IMR-90 (cell line): ENCODE measurements at regions not wholly inside any gene's neighbourhood (a gene's known extent, or its start where the extent isn't known, plus 50 kb on each side); places are given as distances from the start of the nearest gene placed in this dataset.
A peak's percentile ranks its signal among the peaks of the same experiment; 100 is the strongest.

Source experiments
- ATAC-seq: fragments of 200-7000 bp; cut with Tn5 transposase; 2 replicates; pipeline ENCODE4 v1.9.1; 2020; ENCODE audit warnings: low read depth, mild to moderate bottlenecking, moderate library complexity
- BruUV-seq: library from RNA; stranded (reverse); fragments of 400-500 nt; replicated peaks from 2 replicates; lab custom pipeline; 2021; lab: Mats Ljungman, UMichigan
- CTCF ChIA-PET: fragments of 300-600 bp; formaldehyde crosslinking; extraction: SDS; loops from one replicate; lab custom pipeline; 2021; ENCODE audit warnings: antibody characterized with exemption; lab: Yijun Ruan, JAX
- POLR2A ChIA-PET: fragments of 300-600 bp; sonication (Branson Sonifier 250); formaldehyde crosslinking; loops from one replicate; lab custom pipeline; 2022; ENCODE audit warnings: antibody characterized with exemption; ENCODE audit not compliant: unreplicated experiment; lab: Charles Lee
- DNase-seq: peaks from one replicate; pipeline ENCODE4 v3.0.0; 2013
- H2AFZ ChIP-seq: replicated peaks from 2 replicates; pipeline ENCODE3; 2013; ENCODE audit warnings: low read length, mild to moderate bottlenecking; ENCODE audit not compliant: poor library complexity
- H2AK5ac ChIP-seq: 2 replicates; pipeline ENCODE4 v1.6.1; 2013; ENCODE audit warnings: low read depth, low read length, inconsistent platforms
- H2AK9ac ChIP-seq: replicated peaks from 2 replicates; pipeline ENCODE3; 2013; ENCODE audit warnings: mild to moderate bottlenecking, low read depth, low read length, moderate library complexity; ENCODE audit not compliant: poor library complexity
- H2BK120ac ChIP-seq: 2 replicates; pipeline ENCODE4 v1.6.1; 2013; ENCODE audit warnings: low read depth, low read length, inconsistent platforms
- H2BK15ac ChIP-seq: 3 replicates; pipeline ENCODE4 v1.6.1; 2013; ENCODE audit warnings: low read depth, low read length, inconsistent platforms
- H2BK20ac ChIP-seq: 2 replicates; pipeline ENCODE4 v1.6.1; 2013; ENCODE audit warnings: low read depth, mild to moderate bottlenecking, inconsistent platforms, low read length, moderate library complexity
- H2BK5ac ChIP-seq: 2 replicates; pipeline ENCODE4 v1.6.1; 2013; ENCODE audit warnings: mild to moderate bottlenecking, low read depth, low read length, inconsistent platforms; ENCODE audit not compliant: poor library complexity, severe bottlenecking
- H3K14ac ChIP-seq: replicated peaks from 2 replicates; pipeline ENCODE4 v1.6.1; 2013; ENCODE audit warnings: low read depth, low read length, inconsistent platforms
- H3K18ac ChIP-seq: 2 replicates; pipeline ENCODE4 v1.6.1; 2013; ENCODE audit warnings: low read depth, low read length, control low read depth
- H3K23ac ChIP-seq: 2 replicates; pipeline ENCODE4 v1.6.1; 2013; ENCODE audit warnings: low read depth, low read length, inconsistent platforms
- H3K27ac ChIP-seq: 2 replicates; pipeline ENCODE4 v1.5.1; 2013; ENCODE audit warnings: mild to moderate bottlenecking, control low read depth, low read length; ENCODE audit not compliant: insufficient read depth
- H3K27me3 ChIP-seq: 2 replicates; pipeline ENCODE4 v1.6.1; 2013; ENCODE audit warnings: low read length; ENCODE audit not compliant: control insufficient read depth, insufficient read depth
- H3K36me3 ChIP-seq: 2 replicates; pipeline ENCODE4 v1.6.1; 2013; ENCODE audit warnings: low read length, mixed read lengths; ENCODE audit not compliant: control insufficient read depth, insufficient read depth
- H3K4ac ChIP-seq: 2 replicates; pipeline ENCODE4 v1.6.1; 2013; ENCODE audit warnings: low read depth, low read length, inconsistent platforms
- H3K4me1 ChIP-seq: 2 replicates; pipeline ENCODE4 v1.6.1; 2013; ENCODE audit warnings: low read length, mixed read lengths; ENCODE audit not compliant: control insufficient read depth, insufficient read depth
- H3K4me2 ChIP-seq: 2 replicates; pipeline ENCODE4 v1.6.1; 2013; ENCODE audit warnings: low read depth, mild to moderate bottlenecking, control low read depth, low read length, moderate library complexity
- H3K4me3 ChIP-seq: 2 replicates; pipeline ENCODE4 v1.5.1; 2013; ENCODE audit warnings: low read depth, mild to moderate bottlenecking, control low read depth, low read length, moderate library complexity; ENCODE audit not compliant: insufficient read depth
- H3K56ac ChIP-seq: 2 replicates; pipeline ENCODE4 v1.6.1; 2013; ENCODE audit warnings: low read length, inconsistent platforms; ENCODE audit not compliant: insufficient read depth; ENCODE audit errors: extremely low read depth
- H3K79me1 ChIP-seq, 2 experiments: 2 replicates each; pipeline ENCODE4 v1.6.1; 2013; ENCODE audit warnings: low read length in 2 of 2, inconsistent platforms in 1 of 2, low read depth in 1 of 2
- H3K9ac ChIP-seq: 2 replicates; pipeline ENCODE4 v1.6.1; 2013; ENCODE audit warnings: low read depth, low read length, control low read depth
- H3K9me1 ChIP-seq: 2 replicates; pipeline ENCODE4 v1.6.1; 2013; ENCODE audit warnings: low read length, inconsistent platforms; ENCODE audit not compliant: insufficient read depth
- H3K9me3 ChIP-seq: 2 replicates; pipeline ENCODE4 v1.6.1; 2013; ENCODE audit warnings: low read length; ENCODE audit not compliant: control insufficient read depth, insufficient read depth
- H4K20me1 ChIP-seq: 2 replicates; pipeline ENCODE4 v1.6.1; 2013; ENCODE audit warnings: low read length, inconsistent platforms; ENCODE audit not compliant: insufficient read depth
- H4K5ac ChIP-seq: 2 replicates; pipeline ENCODE4 v1.6.1; 2013; ENCODE audit warnings: mild to moderate bottlenecking, low read depth, low read length, control low read depth
- H4K8ac ChIP-seq, 2 experiments: 2 replicates each; pipeline ENCODE4 v1.6.1; 2013; ENCODE audit warnings: low read depth in 2 of 2, low read length in 2 of 2, control low read depth in 1 of 2, inconsistent platforms in 1 of 2
- H4K91ac ChIP-seq: 2 replicates; pipeline ENCODE4 v1.6.1; 2013; ENCODE audit warnings: low read depth, low read length, inconsistent platforms; ENCODE audit not compliant: insufficient read depth
- BHLHE40 ChIP-seq: fragments of 150-350 bp; IDR thresholded peaks from 2 replicates; pipeline ENCODE4 v1.6.1; 2016; ENCODE audit warnings: mild to moderate bottlenecking, low read depth, low read length
- CEBPB ChIP-seq: IDR thresholded peaks from 2 replicates; pipeline ENCODE4 v1.6.1; 2012; ENCODE audit warnings: low read depth, low read length, improper control_type of control experiment
- CHD1 ChIP-seq: IDR thresholded peaks from 2 replicates; pipeline ENCODE4 v1.6.1; 2012; ENCODE audit warnings: low read depth, low read length, improper control_type of control experiment
- FOS ChIP-seq: fragments of 150-350 bp; IDR thresholded peaks from 2 replicates; pipeline ENCODE4 v1.6.1; 2016; ENCODE audit warnings: low read depth, low read length
- MAFK ChIP-seq: IDR thresholded peaks from 2 replicates; pipeline ENCODE4 v1.6.1; 2012; ENCODE audit warnings: low read depth, low read length, improper control_type of control experiment
- NFE2L2 ChIP-seq: fragments of 150-350 bp; IDR thresholded peaks from 2 replicates; pipeline ENCODE4 v1.6.1; 2016; ENCODE audit warnings: low read depth, mild to moderate bottlenecking, low read length
- POLR2A ChIP-seq: IDR thresholded peaks from 2 replicates; pipeline ENCODE4 v1.6.1; 2012; ENCODE audit warnings: mild to moderate bottlenecking, low read depth, low read length
- RAD21 ChIP-seq: IDR thresholded peaks from 2 replicates; pipeline ENCODE4 v1.6.1; 2012; ENCODE audit warnings: low read length, improper control_type of control experiment
- RCOR1 ChIP-seq: IDR thresholded peaks from 2 replicates; pipeline ENCODE4 v1.6.1; 2012; ENCODE audit warnings: mild to moderate bottlenecking, low read length, improper control_type of control experiment; ENCODE audit not compliant: insufficient replicate concordance
- RFX5 ChIP-seq: IDR thresholded peaks from 2 replicates; pipeline ENCODE4 v1.8.0; 2012; ENCODE audit warnings: low read depth, mild to moderate bottlenecking, low read length, moderate library complexity
- SMC3 ChIP-seq: fragments of 150-350 bp; IDR thresholded peaks from 2 replicates; pipeline ENCODE4 v1.6.1; 2016; ENCODE audit warnings: low read depth, mild to moderate bottlenecking, antibody characterized with exemption, low read length, moderate library complexity
- WGBS, 2 experiments: methylation state at CpG; one replicate each; pipeline versions ENCODE4 v1.1.5 to v1.1.7; 2013; ENCODE audit warnings: missing lambda C conversion rate in 2 of 2; ENCODE audit not compliant: insufficient read length in 1 of 2; ENCODE audit errors: extremely low coverage in 2 of 2; 5-methylcytosine and 5-hydroxymethylcytosine counted together
- dilution Hi-C: fragments of 300-500 bp; cut with HindIII; formaldehyde crosslinking; loops from one replicate; pipeline ENCODE4 v1.14.3; 2018; ENCODE audit warnings: low sequenced_read_pairs; ENCODE audit not compliant: unreplicated experiment
- in situ Hi-C: fragments of 300-500 bp; cut with MboI; formaldehyde crosslinking; loops from 3 replicates; pipeline ENCODE4 v1.14.3; 2019; ENCODE audit warnings: low sequenced_read_pairs, inconsistent platforms, mixed read lengths
- intact Hi-C: fragments of 100-400 bp; cut with micrococcal nuclease; formaldehyde crosslinking; loops from 2 replicates; pipeline ENCODE4 v1.10.0; 2022
- TF ChIP-seq, protein P1 (sequence below): fragments of 150-350 bp; IDR thresholded peaks from 2 replicates; pipeline ENCODE4 v1.6.1; 2016; ENCODE audit warnings: low read depth, mild to moderate bottlenecking, low read length, moderate library complexity, borderline replicate concordance
- TF ChIP-seq, protein P2 (sequence below): fragments of 150-350 bp; IDR thresholded peaks from 2 replicates; pipeline ENCODE4 v1.6.1; 2017; ENCODE audit warnings: mild to moderate bottlenecking, antibody characterized with exemption, low read length, low read depth

DNA sequence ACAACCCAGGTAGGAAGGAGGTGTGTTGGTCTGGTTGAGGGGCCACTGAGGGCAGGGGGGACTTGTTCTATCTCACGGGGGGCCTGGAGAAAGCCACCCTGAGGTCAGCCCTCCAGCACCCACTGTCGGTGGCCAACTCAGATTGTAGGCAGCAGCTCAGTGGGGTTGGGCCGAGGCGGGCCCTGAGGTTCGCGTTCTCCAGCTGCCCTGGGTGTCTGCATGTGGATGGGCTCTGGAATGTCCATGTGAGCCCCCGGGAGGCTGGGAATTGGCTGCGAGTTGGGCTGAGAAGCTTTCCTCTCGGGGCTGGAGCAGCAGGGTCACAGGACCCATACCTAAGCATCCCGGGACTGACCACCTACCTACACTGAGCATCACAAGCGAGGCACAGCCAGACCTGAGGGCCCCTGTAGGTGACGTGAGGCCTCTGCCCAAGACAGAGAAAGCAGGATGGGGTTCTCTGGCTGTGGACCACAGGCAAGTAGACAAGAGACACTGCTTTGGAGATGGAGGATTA is 70.3 kb upstream of the HAAO start:
- no peak overlapping the region for H3K14ac ChIP-seq
- no peaks in the 10 kb centered on the region; the same call in none of the 2 replicates for H3K4me1 ChIP-seq
- H2BK20ac ChIP-seq, result no peak overlapping the region
- no peak overlapping the region for H3K4ac ChIP-seq
- no TSS peak for BruUV-seq
- H3K27me3 ChIP-seq, result 0 out of 2 replicates have a peak, but pooled peaks cover 2% of the 10 kb centered on the region
- H3K9ac ChIP-seq, result no peak overlapping the region
- no peaks in the 10 kb centered on the region for H4K20me1 ChIP-seq
- no peaks in the 10 kb centered on the region for H3K79me1 ChIP-seq
- H3K18ac ChIP-seq, result no peak overlapping the region
- H3K9me1 ChIP-seq, result no peaks in the 10 kb centered on the region
- no peak overlapping the region for H3K27ac ChIP-seq
- peaks cover 2% of the 10 kb centered on the region; the same call in 1 of the 2 replicates for H3K9me3 ChIP-seq
- no peak overlapping the region for H2BK5ac ChIP-seq
- 92% methylated on average over 2 of the region's 12 CpGs; no CpG with 5 or more reads in 1 of the 2 experiments for WGBS, 2 experiments
- ChIA-PET CTCF (no interaction called here), POLR2A (no interaction called here)
- H2AFZ ChIP-seq, result no peak overlapping the region
- no peak overlapping the region for H3K23ac ChIP-seq
- no peak overlapping the region for H2AK9ac ChIP-seq
- in situ Hi-C loops, result no loop called here
- no peaks in the 10 kb centered on the region for H3K36me3 ChIP-seq
- H2BK15ac ChIP-seq, result no peak overlapping the region
- TF ChIP-seq RAD21, result no peak
- no peak for TF ChIP-seq NFE2L2
- TF ChIP-seq POLR2A, result no peak
- TF ChIP-seq RFX5, result no peak
- no peak for TF ChIP-seq CEBPB
- TF ChIP-seq RCOR1, result no peak
- no peak for TF ChIP-seq BHLHE40
- TF ChIP-seq, protein P1, sequence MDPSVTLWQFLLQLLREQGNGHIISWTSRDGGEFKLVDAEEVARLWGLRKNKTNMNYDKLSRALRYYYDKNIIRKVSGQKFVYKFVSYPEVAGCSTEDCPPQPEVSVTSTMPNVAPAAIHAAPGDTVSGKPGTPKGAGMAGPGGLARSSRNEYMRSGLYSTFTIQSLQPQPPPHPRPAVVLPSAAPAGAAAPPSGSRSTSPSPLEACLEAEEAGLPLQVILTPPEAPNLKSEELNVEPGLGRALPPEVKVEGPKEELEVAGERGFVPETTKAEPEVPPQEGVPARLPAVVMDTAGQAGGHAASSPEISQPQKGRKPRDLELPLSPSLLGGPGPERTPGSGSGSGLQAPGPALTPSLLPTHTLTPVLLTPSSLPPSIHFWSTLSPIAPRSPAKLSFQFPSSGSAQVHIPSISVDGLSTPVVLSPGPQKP, result no peak
- TF ChIP-seq SMC3, result no peak
- TF ChIP-seq CHD1, result no peak
- no peak for TF ChIP-seq MAFK
- no peak for TF ChIP-seq FOS
- TF ChIP-seq, protein P2, sequence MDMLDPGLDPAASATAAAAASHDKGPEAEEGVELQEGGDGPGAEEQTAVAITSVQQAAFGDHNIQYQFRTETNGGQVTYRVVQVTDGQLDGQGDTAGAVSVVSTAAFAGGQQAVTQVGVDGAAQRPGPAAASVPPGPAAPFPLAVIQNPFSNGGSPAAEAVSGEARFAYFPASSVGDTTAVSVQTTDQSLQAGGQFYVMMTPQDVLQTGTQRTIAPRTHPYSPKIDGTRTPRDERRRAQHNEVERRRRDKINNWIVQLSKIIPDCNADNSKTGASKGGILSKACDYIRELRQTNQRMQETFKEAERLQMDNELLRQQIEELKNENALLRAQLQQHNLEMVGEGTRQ, result no peak
- H3K4me2 ChIP-seq, result no peak overlapping the region
- intact Hi-C loops, result no loop called here
- H2AK5ac ChIP-seq, result peak overlapping the region; percentile 27; the same call in 1 of the 2 replicates
- no peak overlapping the region for H3K56ac ChIP-seq
- DNase-seq (no peak), ATAC-seq (no peak)
- H4K5ac ChIP-seq, result no peak overlapping the region
- dilution Hi-C loops, result no loop called here
- no peak overlapping the region for H2BK120ac ChIP-seq
- H4K91ac ChIP-seq, result no peak overlapping the region
- no peak overlapping the region for H3K4me3 ChIP-seq
- H4K8ac ChIP-seq, result no peak overlapping the region
